Prostate gland (tissue), 2 donors: ENCODE measurements at regions not wholly inside any gene's neighbourhood (a gene's known extent, or its start where the extent isn't known, plus 50 kb on each side); places are given as distances from the start of the nearest gene placed in this dataset.

ENCODE experiments used
- DNase-seq: peaks from one replicate; pipeline ENCODE4 v3.0.0-alpha.2; 2019; ENCODE audit warnings: low spot score
- H3K27ac ChIP-seq, 2 donors: fragments of 200-600 bp; sonication (generic); 2 replicates each; pipeline ENCODE4 v1.5.1; 2017 to 2019
- H3K27me3 ChIP-seq: fragments of 200-600 bp; sonication (generic); replicated peaks from 2 replicates; pipeline ENCODE4 v1.5.1; 2019; ENCODE audit not compliant: insufficient read depth
- H3K36me3 ChIP-seq, 2 donors: fragments of 200-600 bp; sonication (generic); 1 replicate in 1 of 2; 2 replicates in 1 of 2; pipeline versions ENCODE4 v1.5.1 to v1.8.1; 2017 to 2019
- H3K4me1 ChIP-seq: fragments of 200-600 bp; sonication (generic); replicated peaks from 2 replicates; pipeline ENCODE4 v1.5.1; 2019
- H3K4me3 ChIP-seq, 2 donors: fragments of 200-600 bp; sonication (generic); 2 replicates each; pipeline ENCODE4 v1.5.1; 2017 to 2019
- H3K9me3 ChIP-seq: fragments of 200-600 bp; sonication (generic); 2 replicates; pipeline ENCODE4 v1.5.1; 2017
- POLR2A ChIP-seq: fragments of 450-650 bp; IDR thresholded peaks from one replicate; pipeline ENCODE4 v1.6.1; 2016; ENCODE audit warnings: antibody characterized with exemption, mild to moderate bottlenecking
- POLR2AphosphoS5 ChIP-seq: sonication (generic); formaldehyde crosslinking; IDR thresholded peaks from one replicate; pipeline ENCODE4 v1.6.1; 2017; ENCODE audit warnings: antibody characterized with exemption
- WGBS: methylation state at CpG from one replicate; pipeline ENCODE4 v1.1.5; 2018; 5-methylcytosine and 5-hydroxymethylcytosine counted together
- intact Hi-C: fragments of 100-400 bp; cut with DNase I; formaldehyde crosslinking; loops from one replicate; pipeline ENCODE4 v1.14.2; 2022
- TF ChIP-seq, protein P1 (sequence below), 4 experiments: fragments of 200-600 bp in 2 of 4; fragments of 450-650 bp in 2 of 4; sonication (generic) in 2 of 4; IDR thresholded peaks; 1 replicate in 3 of 4; 2 replicates in 1 of 4; pipeline ENCODE4 v1.5.1; 2016 to 2019; ENCODE audit warnings: antibody characterized with exemption in 4 of 4, mild to moderate bottlenecking in 2 of 4, moderate library complexity in 2 of 4

DNA sequence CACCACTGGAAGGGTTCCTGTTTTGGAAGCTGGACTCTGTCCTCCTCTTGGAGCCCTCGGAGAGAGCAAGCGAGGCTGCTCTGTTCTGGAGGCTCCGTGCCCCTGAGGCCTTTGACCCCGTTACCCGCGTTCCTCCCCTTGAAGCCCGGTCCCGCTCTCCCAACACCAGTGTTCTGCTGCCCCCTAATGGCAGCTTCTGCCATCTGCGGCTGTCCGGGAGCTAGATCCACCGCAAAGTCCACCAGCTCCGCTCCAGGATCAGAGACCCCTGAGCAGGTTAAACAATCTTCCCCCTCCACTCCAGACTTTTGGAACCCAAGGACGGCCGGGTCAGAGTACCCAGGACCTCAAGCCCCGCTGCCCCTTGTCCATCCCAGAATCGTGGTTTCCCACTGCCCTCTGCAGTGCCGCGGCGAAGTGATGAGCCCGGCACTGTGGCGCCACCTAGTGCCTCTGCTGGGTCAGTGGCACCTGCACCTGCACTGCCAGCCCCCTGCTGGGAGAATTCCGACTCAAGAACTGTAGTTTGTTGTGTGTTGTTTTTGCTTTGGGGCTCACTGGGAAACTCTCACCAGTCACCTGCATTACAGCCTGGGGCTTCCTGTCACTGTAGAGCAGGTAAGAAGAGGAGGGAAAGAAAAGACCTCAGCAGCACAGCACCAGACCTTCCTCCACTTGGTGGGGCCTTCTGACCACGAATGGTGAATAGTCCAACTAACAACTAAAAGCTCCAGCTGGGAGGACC, 63.5 kb upstream of the NFASC start:
- peak; percentile 59 for DNase-seq
- no peaks in the 10 kb centered on the region for H3K27me3 ChIP-seq
- H3K27ac ChIP-seq = no peak overlapping the region
- no peaks in the 10 kb centered on the region for H3K9me3 ChIP-seq
- no peaks in the 10 kb centered on the region for H3K36me3 ChIP-seq
- 3% methylated on average over 23 of the region's 23 CpGs for WGBS
- intact Hi-C loops = loop anchor here (2.0 to 10.0 kb wide), 2 partner anchors 240 to 258 kb away; no protein-coding TSS in a partner anchor
- H3K4me3 ChIP-seq = peak overlapping the region; percentile 19 to 27
- H3K4me1 ChIP-seq = no peaks in the 10 kb centered on the region
- TF ChIP-seq POLR2A = no peak
- TF ChIP-seq, protein P1, sequence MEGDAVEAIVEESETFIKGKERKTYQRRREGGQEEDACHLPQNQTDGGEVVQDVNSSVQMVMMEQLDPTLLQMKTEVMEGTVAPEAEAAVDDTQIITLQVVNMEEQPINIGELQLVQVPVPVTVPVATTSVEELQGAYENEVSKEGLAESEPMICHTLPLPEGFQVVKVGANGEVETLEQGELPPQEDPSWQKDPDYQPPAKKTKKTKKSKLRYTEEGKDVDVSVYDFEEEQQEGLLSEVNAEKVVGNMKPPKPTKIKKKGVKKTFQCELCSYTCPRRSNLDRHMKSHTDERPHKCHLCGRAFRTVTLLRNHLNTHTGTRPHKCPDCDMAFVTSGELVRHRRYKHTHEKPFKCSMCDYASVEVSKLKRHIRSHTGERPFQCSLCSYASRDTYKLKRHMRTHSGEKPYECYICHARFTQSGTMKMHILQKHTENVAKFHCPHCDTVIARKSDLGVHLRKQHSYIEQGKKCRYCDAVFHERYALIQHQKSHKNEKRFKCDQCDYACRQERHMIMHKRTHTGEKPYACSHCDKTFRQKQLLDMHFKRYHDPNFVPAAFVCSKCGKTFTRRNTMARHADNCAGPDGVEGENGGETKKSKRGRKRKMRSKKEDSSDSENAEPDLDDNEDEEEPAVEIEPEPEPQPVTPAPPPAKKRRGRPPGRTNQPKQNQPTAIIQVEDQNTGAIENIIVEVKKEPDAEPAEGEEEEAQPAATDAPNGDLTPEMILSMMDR (IDR thresholded peaks at IDR 0.05) = peak; percentile 84 to 96 (median 89)
- peak; percentile 9 for TF ChIP-seq POLR2AphosphoS5

DNA sequence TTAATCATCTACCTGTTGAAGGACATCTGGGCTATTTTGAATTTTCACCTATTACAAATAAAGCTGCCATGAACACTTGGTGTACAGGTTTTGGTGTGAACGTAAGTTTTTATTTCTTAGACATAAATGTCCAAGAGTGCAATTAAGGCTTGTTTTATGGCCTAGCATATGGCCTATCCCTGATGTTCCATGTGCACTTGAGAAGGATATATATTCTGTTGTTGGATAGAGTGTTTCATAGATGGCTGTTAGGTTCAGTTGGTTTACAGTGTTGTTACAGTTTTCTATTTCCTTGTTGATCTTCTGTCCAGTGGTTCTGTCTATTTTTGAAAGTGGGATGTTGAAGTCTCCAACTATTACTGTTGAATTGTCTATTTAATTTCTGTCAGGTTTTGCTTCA, 61.2 kb upstream of the NFASC start:
- whole genome bisulfite sequencing = 91% methylated on average over 1 of the region's 1 CpG
- no peak for DNase-seq
- Histone ChIP-seq H3K27ac (no peak overlapping the region), H3K4me3 (no peak overlapping the region), H3K27me3 (no peaks in the 10 kb centered on the region), H3K4me1 (no peaks in the 10 kb centered on the region), H3K36me3 (no peaks in the 10 kb centered on the region), H3K9me3 (no peaks in the 10 kb centered on the region)
- TF ChIP-seq, protein P1 (IDR thresholded peaks at IDR 0.05) = no peak
- no peak for TF ChIP-seq POLR2A
- TF ChIP-seq POLR2AphosphoS5 = no peak
- intact Hi-C loops = loop anchor here (10.0 kb wide), 1 partner anchor 255 kb away; no protein-coding TSS in a partner anchor

DNA sequence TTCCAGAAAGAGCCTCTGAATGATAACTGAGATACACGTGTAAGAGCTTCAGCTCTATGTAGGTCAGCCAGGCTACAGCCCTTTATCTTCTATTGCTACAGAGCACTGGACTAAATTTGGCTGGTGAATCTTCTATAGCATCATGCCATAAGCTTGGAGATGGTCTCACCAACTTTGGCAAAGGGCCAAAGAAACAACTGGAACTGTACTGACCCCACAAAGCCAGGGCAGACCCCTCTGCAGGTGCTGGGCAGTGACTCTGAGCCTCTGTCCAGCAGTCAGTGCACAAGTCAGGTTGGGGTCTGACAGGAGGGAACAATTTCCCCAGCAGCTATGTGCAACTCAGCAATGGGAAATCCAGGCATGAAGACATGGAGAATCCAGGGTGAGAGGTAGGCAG, 57.8 kb upstream of the NFASC start:
- no peak overlapping the region for H3K27ac ChIP-seq
- TF ChIP-seq POLR2A = no peak
- no peaks in the 10 kb centered on the region for H3K27me3 ChIP-seq
- no peaks in the 10 kb centered on the region for H3K36me3 ChIP-seq
- 100% methylated on average over 1 of the region's 1 CpG for WGBS
- H3K4me3 ChIP-seq = no peak overlapping the region
- H3K9me3 ChIP-seq = no peaks in the 10 kb centered on the region
- intact Hi-C loops = no loop called here
- DNase-seq = no peak
- H3K4me1 ChIP-seq = no peaks in the 10 kb centered on the region

DNA sequence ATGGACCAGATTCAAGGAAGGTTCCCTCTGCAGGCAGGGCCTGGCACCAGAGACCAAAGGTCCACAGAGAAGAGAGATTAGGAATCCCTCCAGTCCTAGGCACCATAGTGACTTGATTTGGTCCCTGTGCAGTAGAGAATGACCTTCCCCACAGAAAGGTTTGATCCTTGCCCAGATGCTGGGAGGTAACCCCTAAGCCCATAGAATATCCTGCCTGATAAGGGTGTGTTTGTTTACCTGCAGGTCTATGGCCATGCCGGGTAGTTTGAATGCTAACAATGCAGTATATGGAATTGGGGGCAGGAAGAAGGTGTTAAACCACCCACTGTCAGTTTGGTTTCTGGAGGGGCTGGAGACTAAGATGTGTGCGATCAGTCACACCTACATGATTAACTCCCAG, 57.1 kb upstream of the NFASC start:
- TF ChIP-seq POLR2AphosphoS5 (no peak), POLR2A (no peak)
- TF ChIP-seq, protein P1 (IDR thresholded peaks at IDR 0.05) = no peak
- no peaks in the 10 kb centered on the region for H3K27me3 ChIP-seq
- WGBS = 73% methylated on average over 2 of the region's 2 CpGs
- no peak overlapping the region for H3K27ac ChIP-seq
- H3K9me3 ChIP-seq = no peaks in the 10 kb centered on the region
- no peaks in the 10 kb centered on the region for H3K36me3 ChIP-seq
- no peaks in the 10 kb centered on the region for H3K4me1 ChIP-seq
- intact Hi-C loops = no loop called here
- no peak for DNase-seq
- no peak overlapping the region for H3K4me3 ChIP-seq

DNA sequence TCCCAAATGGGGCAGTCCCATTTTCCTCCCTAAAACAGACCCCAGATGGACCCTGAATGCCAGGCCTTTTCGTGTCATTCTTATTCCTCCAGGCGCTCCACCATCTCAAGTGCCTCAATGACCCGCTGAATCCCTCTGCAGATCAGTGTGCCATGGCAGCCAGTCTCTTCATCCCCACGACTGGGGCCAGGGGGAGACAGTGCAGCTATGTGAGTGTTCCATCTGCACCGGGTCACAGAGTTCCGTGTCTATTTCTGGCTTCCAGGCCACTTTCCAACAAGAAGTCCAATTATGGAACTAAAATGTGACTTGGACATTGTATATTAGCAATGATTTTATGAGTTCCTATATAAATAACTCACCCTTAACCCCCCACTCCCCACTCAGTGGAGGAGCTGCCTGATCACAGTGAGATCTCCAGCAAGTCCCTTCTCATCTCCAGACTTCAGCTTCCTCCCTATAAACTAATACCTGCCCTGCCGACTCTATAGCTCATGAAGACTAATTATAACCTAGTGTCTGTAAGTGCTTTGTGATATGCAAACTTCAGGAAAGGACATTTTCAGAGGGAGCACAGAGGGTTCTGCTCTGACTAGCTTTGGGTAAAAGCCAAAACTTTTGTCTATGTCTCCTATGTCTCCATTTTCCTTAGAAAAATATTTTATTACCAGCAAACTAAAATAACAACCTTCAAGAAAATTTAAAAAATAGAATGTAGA, 56.3 kb upstream of the NFASC start:
- peak; percentile 9 for TF ChIP-seq POLR2AphosphoS5
- TF ChIP-seq, protein P1 (IDR thresholded peaks at IDR 0.05) = no peak
- Histone ChIP-seq H3K9me3 (no peaks in the 10 kb centered on the region), H3K4me3 (no peak overlapping the region), H3K4me1 (no peaks in the 10 kb centered on the region), H3K27me3 (no peaks in the 10 kb centered on the region), H3K36me3 (no peaks in the 10 kb centered on the region), H3K27ac (no peak overlapping the region)
- intact Hi-C loops = no loop called here
- DNase-seq = no peak
- WGBS = 48% methylated on average over 7 of the region's 7 CpGs
